ENCODE measurements at regions not wholly inside any gene's neighbourhood (a gene's known extent, or its start where the extent isn't known, plus 50 kb on each side); places are given as distances from the start of the nearest gene placed in this dataset.

DNA sequence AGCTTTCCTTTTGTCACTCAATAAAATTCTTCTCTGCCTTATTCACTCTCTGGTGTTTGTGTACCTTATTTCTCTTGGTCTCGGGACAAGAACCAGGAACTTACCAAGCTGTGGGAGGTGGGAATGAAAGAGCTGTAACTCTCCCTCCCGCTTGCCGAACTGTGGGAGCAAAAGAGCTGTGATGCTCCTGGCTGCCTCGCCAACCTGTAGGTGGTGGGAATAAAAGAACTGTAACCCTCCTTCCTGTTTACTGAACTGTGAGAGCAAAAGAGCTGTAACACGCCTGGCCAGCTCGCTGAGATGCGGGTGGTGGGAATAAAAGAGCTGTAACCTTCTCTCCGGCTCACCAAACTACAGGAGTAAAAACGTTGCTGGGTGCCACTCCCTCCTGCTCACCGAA, 314.1 kb upstream of the LRIG3 start:
- no peak for DNase-seq (ENCODE audit: low spot score)

DNA sequence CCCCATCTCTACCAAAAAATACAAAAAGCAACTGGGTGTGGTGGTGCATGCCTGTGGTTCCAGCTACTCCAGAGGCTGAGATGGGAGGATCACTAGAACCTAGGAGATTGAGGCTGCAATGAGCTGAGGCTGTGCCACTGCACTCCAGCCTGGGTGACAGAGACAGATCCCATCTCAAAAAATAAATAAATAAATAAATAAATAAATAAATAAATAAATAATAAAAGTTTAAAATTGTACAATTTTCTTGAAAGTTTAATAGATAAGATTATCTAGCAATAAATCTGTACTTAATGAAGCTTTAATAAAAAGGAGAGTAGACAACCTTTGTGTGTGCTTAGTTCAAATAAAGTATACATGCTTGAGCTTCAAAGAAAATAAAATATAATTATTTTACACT, 310.0 kb upstream of the LRIG3 start:
- no peak for DNase-seq (ENCODE audit: low spot score)

DNA sequence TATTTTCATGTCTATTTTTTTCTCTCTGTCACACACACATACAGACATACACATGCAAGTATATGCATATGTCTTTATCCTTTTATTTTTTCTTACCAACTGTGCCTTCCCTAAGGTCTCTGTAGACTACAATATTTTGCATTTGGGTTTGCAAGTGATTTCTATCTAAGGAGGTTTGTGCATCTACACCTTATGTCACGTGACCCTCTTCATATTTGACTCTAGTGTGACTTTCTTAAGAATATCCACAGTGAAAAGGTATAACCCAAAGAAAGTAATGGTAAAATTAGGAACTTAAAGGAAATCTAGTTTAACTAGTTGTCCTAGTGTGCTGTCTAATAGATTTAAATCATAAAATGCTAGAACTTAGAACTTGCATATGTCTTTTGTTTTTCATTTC, 298.8 kb upstream of the LRIG3 start:
- no peak for DNase-seq (ENCODE audit: low spot score)

DNA sequence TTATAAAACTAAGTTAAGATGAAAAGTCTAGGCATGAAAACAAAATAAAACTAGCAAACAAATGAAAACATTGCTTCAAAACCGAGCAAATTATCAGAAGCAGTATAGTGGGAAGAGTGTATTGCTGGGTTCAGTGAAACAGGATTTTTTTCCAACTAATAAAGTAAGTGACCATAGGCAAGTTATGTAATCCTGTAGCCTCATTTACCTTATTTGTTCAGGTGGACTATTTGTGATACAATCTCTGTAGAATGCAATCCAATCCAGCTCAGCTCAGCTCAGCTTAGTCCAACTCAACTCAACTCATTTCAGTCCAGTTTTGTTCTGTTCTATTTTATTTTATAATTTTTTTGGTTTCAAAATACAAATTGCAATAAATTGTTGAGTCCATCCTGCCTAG, 276.7 kb upstream of the LRIG3 start:
- DNase-seq (ENCODE audit: low spot score): no peak

DNA sequence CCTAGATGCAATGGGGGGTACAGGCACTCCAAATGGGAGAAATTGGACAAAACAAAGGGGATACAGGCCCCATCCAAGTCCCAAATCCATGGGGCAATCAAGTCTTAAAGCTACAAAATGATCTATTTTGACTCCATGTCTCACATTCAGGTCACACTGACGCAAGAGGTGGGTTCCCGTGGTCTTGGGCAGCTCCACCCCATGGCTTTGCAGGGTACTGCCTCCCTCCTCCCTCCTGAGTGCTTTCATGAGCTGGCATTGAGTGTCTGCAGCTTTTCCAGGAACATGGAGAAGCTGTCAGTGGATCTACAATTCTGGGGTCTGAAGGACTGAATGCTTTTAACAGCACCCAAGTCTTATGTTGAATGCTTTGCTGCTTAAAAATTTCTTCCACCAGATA, 274.5 kb upstream of the LRIG3 start:
- DNase-seq (ENCODE audit: low spot score): no peak

DNA sequence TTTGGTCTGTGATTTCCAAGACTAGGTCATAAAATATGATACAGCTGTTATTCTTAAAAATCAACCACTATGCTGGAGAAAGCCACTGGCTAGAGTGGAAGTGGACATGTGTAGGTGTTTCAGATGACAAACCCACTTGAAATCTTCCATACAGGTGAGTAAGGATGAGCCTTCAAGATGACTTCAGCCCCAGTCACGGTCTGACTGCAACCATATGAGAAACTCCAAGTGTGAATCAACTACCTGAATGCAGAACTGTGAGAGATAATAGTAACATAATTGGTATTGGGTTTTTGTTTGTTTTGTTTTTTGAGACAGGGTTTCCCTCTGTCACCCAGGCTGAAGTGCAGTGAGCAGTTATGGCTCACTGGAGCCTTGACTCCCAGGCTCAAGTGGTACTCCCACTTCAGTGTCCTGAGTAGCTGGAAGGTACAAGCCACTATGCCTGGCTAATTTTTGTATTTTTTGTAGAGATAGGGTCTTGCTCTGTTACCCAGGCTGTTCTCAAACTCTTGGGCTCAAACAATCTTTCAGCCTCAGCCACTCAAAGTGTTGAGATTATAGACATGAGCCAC, 273.3 kb upstream of the LRIG3 start:
- no peak for DNase-seq (ENCODE audit: low spot score)

DNA sequence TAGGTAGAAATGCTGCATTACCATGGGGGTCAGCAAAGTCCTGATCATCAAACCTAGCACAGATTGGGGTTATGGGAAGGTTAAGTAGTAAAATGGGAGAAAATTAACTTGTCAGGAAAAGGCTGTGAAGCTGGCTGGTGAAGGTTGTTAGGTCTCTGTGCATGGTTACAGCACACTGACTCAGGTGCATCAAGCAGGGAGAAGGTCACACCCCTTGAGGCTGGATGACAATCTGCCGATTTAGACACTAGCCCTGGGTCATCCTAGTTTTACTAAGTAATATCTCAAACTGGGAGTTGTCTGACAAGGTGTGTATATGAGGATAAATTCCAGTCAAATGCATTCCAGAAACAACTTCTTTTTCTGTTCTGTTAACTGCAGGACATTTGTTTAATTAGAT, 271.1 kb upstream of the LRIG3 start:
- DNase-seq (ENCODE audit: low spot score): no peak

DNA sequence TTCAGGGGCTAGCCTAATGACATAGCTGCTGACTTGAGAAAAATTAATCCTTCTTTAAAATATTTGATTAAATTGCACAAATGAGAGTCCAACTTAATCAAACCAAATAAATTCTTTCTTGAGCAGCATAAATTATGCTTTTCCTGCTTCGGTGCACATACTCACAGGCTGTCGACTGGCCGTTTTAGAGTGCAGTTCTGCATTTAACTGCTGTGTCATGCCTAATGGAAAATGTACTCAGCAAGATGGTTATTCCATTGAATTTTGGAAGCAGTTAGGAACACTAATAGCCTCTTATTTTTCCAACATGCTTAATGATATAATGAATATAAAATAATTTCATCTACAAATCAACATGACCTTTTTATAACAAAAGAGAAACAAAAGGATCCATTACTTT, 266.1 kb upstream of the LRIG3 start:
- DNase-seq (ENCODE audit: low spot score): no peak

DNA sequence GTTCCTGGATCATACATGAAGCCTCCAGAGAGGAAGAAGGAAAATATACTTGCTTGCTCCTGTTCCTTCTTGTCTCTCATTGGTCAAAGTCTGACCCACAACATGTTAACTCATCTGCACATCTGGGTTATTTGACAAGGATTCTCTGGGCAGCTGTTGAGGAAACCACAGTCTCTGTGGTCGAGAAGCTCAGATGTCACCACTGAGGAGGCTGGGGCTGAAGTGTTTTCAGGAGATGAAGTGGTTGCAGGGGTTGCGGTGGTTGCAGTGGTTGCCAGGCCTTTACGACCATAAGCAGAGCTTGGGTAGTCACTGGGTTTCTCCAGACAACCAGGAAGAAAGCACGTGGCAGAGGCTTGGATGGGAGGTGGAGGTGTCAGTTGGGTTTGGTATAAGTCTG, 265.0 kb upstream of the LRIG3 start:
- DNase-seq (ENCODE audit: low spot score): no peak

DNA sequence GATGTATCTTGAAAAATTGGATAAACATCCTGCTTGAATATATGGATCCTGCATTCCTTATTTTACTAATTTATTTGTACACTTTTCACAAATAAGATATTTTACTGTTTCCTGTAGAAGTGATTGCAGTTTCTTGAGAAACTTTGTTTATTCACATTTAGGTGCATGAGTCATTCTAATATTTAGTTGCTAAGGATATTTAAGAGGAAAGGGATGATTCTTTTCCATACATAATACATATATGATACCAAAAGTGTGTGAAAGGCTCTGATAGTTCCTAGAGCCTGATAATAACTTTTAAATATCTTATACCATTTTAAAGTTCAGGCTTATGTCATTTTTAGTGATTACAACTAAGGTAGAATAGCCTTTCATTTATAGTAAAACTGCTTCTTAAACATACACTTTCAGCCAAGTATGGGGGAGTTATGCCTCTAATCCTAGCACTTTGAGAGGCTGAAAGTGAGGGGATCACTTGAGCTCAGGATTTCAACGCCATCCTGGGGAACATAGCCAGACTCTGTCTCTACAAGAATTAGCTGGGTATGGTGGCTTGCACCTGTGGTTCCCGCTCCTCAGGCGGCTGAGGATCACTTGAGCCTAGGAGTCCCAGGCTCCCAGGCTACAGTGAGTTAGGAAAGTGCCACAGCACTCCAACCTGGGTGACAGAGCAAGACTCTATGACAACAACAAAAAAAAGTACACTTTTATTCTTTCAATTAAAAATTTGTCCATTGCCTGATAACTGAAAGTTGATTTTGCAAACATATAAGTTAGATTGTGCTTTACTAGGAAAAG, 262.6 kb upstream of the LRIG3 start:
- no peak for DNase-seq (ENCODE audit: low spot score)

DNA sequence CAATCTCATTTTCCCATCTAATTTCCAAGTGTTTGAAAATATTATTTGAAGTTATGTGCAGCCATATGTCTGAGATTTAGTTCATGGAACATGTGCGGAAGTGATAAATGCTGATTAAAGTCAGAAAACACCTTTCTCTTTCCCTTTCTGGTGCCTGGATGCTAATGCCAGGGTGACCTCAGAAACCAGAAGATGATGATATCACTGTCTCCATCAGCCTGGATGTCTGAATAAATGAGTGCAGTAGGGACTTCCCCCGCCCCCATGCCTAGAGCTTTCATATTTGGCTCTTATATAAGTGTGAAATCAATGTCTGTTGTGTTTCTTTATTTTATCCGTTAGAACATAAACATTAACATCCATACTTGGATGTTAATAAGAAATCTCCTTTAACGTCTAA, 261.9 kb upstream of the LRIG3 start:
- DNase-seq (ENCODE audit: low spot score): no peak

DNA sequence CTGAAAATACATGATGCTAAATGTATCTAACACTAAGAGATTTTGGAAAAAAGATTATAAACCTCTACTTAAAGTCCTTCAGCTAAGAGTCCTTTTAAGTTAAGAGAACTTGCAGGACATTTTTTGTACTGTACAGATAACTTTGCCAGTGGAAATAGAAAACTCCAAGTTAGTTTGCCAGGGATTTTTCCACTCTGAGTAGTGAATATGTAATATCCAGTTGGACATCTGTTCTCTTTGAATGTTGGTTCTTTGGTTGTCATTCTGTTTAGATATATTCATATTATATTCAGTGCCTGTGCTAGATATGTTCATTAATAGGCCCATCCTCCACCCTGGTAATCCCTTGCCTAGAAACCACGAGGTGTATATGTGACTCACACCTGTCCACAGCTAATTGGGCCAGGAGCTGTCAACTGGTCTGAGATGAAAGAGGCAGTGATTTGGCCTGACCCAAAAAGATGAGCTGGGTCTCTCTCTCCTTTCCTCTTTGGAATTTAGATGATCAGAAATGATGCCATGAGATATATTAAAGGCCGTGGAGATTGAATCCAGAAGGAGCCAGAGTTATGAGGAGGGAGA, 261.0 kb upstream of the LRIG3 start:
- no peak for DNase-seq (ENCODE audit: low spot score)

DNA sequence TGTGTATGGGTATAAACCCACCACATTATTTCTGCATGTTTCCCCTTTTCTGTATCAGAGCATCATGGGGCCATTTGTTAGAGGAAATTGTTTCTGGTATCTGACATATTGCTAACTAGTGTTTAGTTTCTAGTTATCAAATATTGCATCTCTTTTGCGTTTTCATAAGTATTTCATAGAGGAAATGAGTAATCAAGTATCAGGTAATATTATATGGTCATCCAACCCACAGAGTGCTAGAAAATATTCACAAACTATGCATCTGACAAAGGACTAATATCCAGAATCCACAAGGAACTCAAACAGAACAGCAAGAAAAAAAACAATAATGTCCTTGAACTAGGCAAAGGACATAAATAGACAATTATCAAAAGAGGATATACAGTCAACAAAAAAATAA, 258.9 kb upstream of the LRIG3 start:
- DNase-seq (ENCODE audit: low spot score): no peak

DNA sequence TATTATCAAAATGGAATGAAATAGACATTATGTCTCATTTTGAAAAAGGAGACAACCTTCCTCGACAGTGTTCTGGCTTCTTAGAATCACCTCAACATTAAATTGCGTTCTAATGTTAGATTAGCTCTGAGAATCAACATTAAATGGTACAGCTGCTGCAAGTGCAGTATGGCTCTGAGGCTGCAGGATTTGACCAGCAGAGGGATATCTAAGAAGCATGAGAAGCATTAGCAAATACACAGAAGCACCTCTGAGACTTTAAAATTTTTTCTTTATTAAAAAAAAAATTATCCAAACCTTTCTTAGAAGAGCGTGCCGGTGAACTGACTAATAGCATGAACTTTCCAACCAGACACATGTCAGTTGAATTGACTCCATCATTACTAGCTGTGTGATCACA, 253.4 kb upstream of the LRIG3 start:
- no peak for DNase-seq (ENCODE audit: low spot score)

DNA sequence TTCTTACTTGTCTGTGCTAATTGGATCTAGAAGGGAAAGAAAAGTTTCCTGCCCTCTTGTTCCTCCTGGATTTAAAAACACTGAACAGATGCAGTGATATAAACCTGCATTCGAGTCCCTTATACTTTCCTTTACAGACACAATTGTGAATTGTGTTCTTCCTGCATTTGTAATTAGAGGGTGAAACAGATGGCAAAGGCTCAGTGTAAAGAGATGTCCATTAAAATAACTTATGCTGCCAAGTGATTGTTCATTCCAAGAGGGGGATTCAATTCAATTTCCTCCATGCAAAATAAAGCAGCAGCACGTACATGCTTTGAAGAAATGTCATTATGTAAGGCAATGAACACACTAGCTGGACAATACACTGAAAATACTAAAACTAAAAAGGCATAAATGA, 248.3 kb upstream of the LRIG3 start:
- DNase-seq (ENCODE audit: low spot score): no peak

DNA sequence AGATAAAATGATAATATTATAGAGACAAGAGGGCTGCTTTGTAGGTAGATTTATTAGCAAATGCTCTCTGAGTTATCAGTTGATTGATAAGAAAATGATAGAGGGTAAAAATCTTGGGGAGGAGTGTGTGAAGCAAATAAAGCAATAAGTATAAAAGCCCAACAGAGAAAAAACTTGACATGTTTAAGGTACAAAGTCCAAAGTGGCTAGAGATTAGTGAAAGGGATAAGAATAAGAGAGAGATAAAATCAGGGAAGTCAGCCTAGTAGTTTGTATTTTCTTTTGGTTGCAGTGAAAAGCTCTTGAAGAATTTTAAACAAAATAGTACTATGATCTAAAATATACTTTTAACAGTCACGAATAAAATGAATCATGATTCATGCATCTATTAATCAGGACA, 246.2 kb upstream of the LRIG3 start:
- no peak for DNase-seq (ENCODE audit: low spot score)

DNA sequence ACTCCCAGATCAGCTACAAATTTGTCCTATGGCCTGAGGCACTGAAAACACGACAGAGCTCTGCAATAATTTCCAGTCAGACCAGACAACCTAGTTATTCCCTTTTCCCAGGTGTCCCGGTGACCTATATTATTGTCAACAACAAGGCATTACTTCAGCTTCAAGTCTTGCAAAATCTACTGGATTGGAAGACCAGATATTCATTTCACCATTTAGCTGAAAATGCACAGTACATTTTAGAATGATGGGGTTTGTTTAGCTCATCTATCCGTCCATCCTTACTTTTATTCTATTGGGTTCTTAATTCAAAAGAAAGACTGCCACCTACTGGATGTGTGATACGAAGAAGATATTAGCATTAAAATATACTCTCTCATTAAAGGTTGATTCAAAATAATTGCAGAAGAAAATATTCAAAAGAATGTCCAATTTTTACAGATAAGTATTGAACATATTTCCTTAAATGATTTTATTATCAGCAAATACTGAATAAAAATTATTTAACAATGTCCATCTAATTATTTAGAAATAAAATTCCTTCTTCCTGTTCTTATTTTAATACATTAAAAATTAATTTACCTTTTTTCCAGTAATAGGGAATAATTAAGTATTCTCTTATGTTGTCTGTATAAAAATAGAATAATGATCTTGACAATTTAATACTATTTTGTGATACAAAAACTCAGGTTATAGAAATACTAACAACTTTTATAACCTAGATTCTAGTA, 244.9 kb upstream of the LRIG3 start:
- DNase-seq (ENCODE audit: low spot score): no peak

DNA sequence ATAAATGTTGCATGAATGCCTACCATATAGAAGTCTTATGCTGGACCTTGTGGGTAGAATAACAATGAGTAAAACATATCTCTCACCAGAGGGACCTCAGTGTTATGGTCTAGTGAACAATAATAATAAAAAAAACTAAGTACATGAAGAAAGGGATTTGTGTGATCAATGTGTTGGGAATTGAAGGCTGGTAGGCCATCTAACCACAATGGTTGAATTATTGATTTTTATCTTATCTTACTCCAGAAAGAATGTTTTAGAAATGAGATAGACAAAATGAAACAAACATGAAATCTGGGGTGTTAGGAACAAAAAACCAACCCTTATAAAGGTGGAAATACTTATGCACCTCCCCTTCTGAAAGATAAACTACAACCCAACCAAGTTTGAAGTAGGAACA, 243.9 kb upstream of the LRIG3 start:
- DNase-seq (ENCODE audit: low spot score): no peak

DNA sequence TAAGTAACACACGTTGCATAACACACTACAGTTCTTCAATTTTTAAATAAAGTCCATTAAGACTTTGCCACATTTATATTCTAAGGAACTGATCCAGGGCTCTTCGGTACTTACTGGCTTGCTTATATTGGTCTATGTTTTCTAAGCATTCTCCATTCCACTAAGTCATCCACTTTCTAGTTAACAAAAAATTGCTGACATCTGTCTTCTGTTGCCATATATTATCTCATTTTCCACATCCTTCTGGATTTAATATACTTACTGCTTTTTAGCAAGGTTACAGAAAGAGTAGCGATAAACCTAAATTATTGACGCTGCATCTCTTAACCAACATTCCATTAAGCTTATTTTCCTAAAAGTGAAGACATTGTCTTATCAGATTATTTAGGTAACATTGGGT, 238.4 kb upstream of the LRIG3 start:
- DNase-seq (ENCODE audit: low spot score): no peak

DNA sequence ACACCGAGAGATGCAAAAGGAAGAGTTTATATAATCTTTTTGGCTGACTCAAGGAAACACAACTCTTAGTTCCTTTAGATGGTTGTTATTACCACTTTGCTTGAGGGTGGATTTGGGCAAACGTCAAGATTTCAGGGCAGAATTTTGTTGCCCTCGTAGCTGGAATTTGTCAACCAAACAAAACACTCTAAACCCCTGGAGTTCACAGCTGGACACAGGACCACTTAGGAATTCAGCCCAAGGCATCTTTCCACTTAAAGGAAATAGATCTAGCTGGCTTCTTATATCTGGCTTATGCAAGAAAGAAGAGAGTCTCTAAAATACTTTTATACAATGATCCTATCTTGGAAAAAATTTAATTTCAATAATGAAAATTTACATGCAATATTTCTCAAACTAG, 237.8 kb upstream of the LRIG3 start:
- no peak for DNase-seq (ENCODE audit: low spot score)

DNA sequence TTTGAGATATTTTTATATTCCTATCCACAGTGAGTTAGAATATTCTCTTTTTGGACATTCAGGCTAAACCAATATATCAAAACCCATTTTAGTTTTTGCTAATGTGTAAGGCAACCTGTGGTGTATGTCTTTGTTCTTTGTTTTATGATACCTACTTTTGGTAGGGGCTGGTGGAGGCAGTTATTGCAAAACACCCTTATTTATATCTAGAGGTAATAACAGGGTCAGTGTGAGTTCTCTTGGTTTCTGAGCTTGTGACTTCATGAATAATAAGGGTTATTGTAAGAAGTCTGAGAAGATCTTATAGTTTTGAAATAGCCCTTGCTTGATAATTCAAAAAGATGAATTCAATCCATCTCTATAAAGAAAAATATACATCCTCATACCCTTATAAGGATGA, 235.1 kb upstream of the LRIG3 start:
- no peak for DNase-seq (ENCODE audit: low spot score)

DNA sequence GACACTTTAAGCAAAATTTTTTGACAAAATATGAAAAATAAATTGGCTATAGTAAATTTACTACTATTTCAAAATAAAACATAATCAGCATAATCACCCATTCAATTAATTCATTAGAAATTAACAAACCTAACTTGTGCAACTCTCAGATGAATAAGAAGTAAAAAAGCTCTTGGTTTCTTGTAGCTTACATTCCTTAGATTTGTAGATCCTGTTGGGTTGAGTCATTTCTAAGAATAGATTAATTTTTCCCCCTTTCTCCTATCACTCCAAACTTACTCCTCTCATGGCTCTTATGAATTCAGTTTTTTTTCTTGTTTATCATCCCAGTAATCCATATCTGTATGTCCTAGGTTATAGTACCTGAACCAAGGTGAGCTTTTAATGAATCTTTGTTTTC, 230.9 kb upstream of the LRIG3 start:
- DNase-seq (ENCODE audit: low spot score): no peak

DNA sequence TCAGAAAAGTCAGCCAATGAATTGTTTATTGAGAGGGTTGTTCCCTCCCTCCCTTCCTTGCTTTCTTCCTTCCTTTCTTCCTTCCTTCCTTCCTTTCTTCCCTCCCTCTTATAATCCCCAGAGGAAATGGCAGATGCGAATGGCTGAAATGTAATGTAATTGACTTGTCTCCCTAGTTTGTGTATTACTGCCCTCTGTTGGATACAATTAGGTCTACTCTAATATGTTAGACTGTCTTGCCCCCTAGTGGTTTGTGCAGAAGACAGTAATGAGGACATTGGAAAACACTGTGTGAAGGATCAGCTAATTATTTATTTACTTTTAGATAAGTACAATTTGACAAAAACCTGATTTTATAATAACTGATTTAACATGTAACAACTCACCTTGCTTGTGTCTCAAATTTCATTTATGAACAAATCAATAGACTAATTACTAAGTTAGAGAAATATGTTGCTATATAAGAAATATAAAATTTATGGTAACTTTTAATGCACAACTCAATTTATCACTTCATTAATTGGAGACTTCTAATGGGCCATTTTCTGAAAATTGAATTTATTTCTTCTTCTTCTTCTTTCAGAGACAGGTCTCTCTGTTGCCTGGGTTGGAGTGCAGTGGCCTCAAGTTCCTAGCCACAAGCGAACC, 229.8 kb upstream of the LRIG3 start:
- no peak for DNase-seq (ENCODE audit: low spot score)
